HL-60 (cell line): ENCODE measurements at regions not wholly inside any gene's neighbourhood (a gene's known extent, or its start where the extent isn't known, plus 50 kb on each side); places are given as distances from the start of the nearest gene placed in this dataset.

Experiments used
- DNase-seq, 2 experiments: peaks; one replicate each; pipeline ENCODE4 v3.0.0-alpha.2; 2010 to 2020; ENCODE audit warnings: low read depth in 1 of 2, low spot score in 1 of 2
- H3K27ac ChIP-seq: fragments of 250-450 bp; sonication (Bioruptor Pico); replicated peaks from 2 replicates; pipeline ENCODE4 v1.5.1; 2020; ENCODE audit warnings: mild to moderate bottlenecking, moderate library complexity
- H3K27me3 ChIP-seq: fragments of 250-450 bp; sonication (Bioruptor Pico); 2 replicates; pipeline ENCODE4 v1.5.1; 2021; ENCODE audit warnings: mild to moderate bottlenecking, moderate library complexity; ENCODE audit not compliant: insufficient read depth, poor library complexity, severe bottlenecking
- H3K4me3 ChIP-seq: replicated peaks from 2 replicates; pipeline ENCODE4 v1.5.1; 2011; ENCODE audit warnings: mild to moderate bottlenecking, control low read depth, low read length; ENCODE audit not compliant: insufficient read depth
- GABPA ChIP-seq: IDR thresholded peaks from 2 replicates; pipeline ENCODE4 v1.6.1; 2012; ENCODE audit warnings: low read depth
- POLR2AphosphoS5 ChIP-seq: IDR thresholded peaks from 2 replicates; pipeline ENCODE4 v1.6.1; 2012; ENCODE audit warnings: low read depth
- REST ChIP-seq: IDR thresholded peaks from 2 replicates; pipeline ENCODE4 v1.6.1; 2012; ENCODE audit warnings: low read depth; ENCODE audit not compliant: insufficient replicate concordance
- SPI1 ChIP-seq: IDR thresholded peaks from 2 replicates; pipeline ENCODE4 v1.6.1; 2012; ENCODE audit warnings: low read depth, mild to moderate bottlenecking, borderline replicate concordance
- TF ChIP-seq, protein P1 (sequence below): IDR thresholded peaks from one replicate; pipeline ENCODE4 v1.5.1; 2011; ENCODE audit warnings: low read length, control low read depth, inconsistent platforms; ENCODE audit not compliant: insufficient read depth

GRCh38 chr5:54761213-54761701, 224.1 kb downstream of the ESM1 start:
- Histone ChIP-seq H3K4me3 (no peak overlapping the region), H3K27ac (no peak overlapping the region), H3K27me3 (no peaks in the 10 kb centered on the region)
- DNase-seq = no peak
- TF ChIP-seq REST = no peak
- no peak for TF ChIP-seq GABPA
- TF ChIP-seq, protein P1, sequence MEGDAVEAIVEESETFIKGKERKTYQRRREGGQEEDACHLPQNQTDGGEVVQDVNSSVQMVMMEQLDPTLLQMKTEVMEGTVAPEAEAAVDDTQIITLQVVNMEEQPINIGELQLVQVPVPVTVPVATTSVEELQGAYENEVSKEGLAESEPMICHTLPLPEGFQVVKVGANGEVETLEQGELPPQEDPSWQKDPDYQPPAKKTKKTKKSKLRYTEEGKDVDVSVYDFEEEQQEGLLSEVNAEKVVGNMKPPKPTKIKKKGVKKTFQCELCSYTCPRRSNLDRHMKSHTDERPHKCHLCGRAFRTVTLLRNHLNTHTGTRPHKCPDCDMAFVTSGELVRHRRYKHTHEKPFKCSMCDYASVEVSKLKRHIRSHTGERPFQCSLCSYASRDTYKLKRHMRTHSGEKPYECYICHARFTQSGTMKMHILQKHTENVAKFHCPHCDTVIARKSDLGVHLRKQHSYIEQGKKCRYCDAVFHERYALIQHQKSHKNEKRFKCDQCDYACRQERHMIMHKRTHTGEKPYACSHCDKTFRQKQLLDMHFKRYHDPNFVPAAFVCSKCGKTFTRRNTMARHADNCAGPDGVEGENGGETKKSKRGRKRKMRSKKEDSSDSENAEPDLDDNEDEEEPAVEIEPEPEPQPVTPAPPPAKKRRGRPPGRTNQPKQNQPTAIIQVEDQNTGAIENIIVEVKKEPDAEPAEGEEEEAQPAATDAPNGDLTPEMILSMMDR = no peak
- TF ChIP-seq SPI1 = no peak
- no peak for TF ChIP-seq POLR2AphosphoS5

DNA sequence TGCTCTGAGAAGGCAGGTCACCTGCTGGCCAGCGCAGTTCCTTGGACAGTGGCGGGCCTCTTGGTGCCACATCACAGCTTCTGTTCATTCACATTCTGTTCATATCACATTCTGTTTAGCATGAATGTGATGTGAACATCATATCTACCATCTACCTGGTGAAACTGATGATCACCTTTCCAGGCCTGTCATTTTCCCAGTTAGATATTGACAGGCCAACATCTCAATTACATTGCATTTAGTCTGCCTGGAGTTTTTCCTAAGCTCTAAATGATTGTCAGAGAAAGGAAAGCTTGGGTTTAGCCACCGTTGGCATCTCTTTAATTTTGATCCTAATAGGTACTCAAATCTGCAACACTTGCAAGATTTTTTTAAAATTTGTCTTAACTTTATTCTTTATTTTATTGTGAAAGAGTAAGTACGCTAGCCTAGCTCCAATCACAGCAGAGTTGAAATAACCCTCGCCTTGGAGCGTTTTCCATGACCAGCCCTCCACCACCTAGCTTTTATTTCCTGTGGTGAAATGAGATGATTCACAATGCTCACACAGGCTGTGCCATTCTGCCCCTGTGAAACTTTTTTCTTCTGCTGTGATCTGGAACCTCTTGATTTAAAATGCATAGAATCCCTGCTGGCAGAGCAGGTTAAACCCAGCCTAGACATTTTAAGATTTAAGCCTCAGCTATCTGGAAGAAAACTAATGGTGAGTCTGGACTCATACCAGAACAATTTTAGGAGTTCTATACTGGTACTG, 225.0 kb downstream of the ESM1 start:
- no peak overlapping the region for H3K4me3 ChIP-seq
- H3K27ac ChIP-seq = no peak overlapping the region
- no peak for TF ChIP-seq GABPA
- no peak for TF ChIP-seq SPI1
- no peak for TF ChIP-seq POLR2AphosphoS5
- no peak for TF ChIP-seq REST
- TF ChIP-seq, protein P1 = no peak
- DNase-seq = peak in 1 of 2 experiments; percentile 32
- no peaks in the 10 kb centered on the region for H3K27me3 ChIP-seq

GRCh38 chr5:54758038-54758437, 227.4 kb downstream of the ESM1 start:
- DNase-seq = no peak
- H3K27ac ChIP-seq = no peak overlapping the region
- TF ChIP-seq SPI1 (no peak), GABPA (no peak), POLR2AphosphoS5 (no peak), REST (no peak)
- TF ChIP-seq, protein P1 = no peak

More at GRCh38 chr5:54758038-54758437, 227.4 kb downstream of the ESM1 start:
- Histone ChIP-seq H3K4me3 (no peak overlapping the region), H3K27me3 (no peaks in the 10 kb centered on the region)
